CD14-positive monocyte (primary cell): ENCODE measurements at regions not wholly inside any gene's neighbourhood (a gene's known extent, or its start where the extent isn't known, plus 50 kb on each side); places are given as distances from the start of the nearest gene placed in this dataset.

ENCODE experiments used
- DNase-seq, 3 donors: peaks; one replicate each; pipeline ENCODE4 v3.0.0-alpha.2; 2011 to 2022
- H2AFZ ChIP-seq: 2 replicates; pipeline ENCODE4 v1.6.0; 2012; ENCODE audit warnings: mild to moderate bottlenecking, low read depth, low read length, inconsistent platforms; ENCODE audit not compliant: insufficient read depth, poor library complexity, severe bottlenecking
- H3K27ac ChIP-seq, 2 donors: 1 replicate in 1 of 2; 2 replicates in 1 of 2; pipeline ENCODE4 v1.5.1; 2012 to 2013; ENCODE audit warnings: low read length in 2 of 2, control low read depth in 1 of 2, inconsistent platforms in 1 of 2, low read depth in 1 of 2, mild to moderate bottlenecking in 1 of 2
- H3K27me3 ChIP-seq, 2 donors: one replicate each; pipeline versions ENCODE4 v1.6.0 to v1.6.1; 2011 to 2013; ENCODE audit warnings: low read length in 2 of 2; ENCODE audit not compliant: control insufficient read depth in 2 of 2, insufficient read depth in 2 of 2
- H3K36me3 ChIP-seq, 2 donors: replicated peaks in 1 of 2; 1 replicate in 1 of 2; 2 replicates in 1 of 2; pipeline versions ENCODE4 v1.5.1 to v1.6.1; 2012 to 2013; ENCODE audit warnings: low read length in 2 of 2, control low read depth in 1 of 2, inconsistent platforms in 1 of 2, mild to moderate bottlenecking in 1 of 2; ENCODE audit not compliant: insufficient read depth in 2 of 2, control insufficient read depth in 1 of 2
- H3K4me1 ChIP-seq, 2 donors: 1 replicate in 1 of 2; 2 replicates in 1 of 2; pipeline versions ENCODE4 v1.5.1 to v1.6.1; 2012 to 2013; ENCODE audit warnings: low read length in 2 of 2, control low read depth in 1 of 2, inconsistent platforms in 1 of 2, mild to moderate bottlenecking in 1 of 2, moderate library complexity in 1 of 2; ENCODE audit not compliant: insufficient read depth in 2 of 2, control insufficient read depth in 1 of 2
- H3K4me2 ChIP-seq: replicated peaks from 2 replicates; pipeline ENCODE3; 2012; ENCODE audit warnings: low read length, moderate library complexity, mild to moderate bottlenecking; ENCODE audit not compliant: poor library complexity, severe bottlenecking; ENCODE audit errors: extremely low read depth
- H3K4me3 ChIP-seq, 3 experiments: fragments of 200-600 bp in 1 of 3; sonication (generic) in 1 of 3; replicated peaks in 1 of 3; 1 replicate in 2 of 3; 2 replicates in 1 of 3; pipeline ENCODE4 v1.5.1; 2011 to 2013; ENCODE audit warnings: low read length in 3 of 3, mild to moderate bottlenecking in 3 of 3, control low read depth in 2 of 3, low read depth in 2 of 3, inconsistent platforms in 1 of 3, moderate library complexity in 1 of 3
- H3K79me2 ChIP-seq: 2 replicates; pipeline ENCODE4 v1.6.0; 2012; ENCODE audit warnings: mild to moderate bottlenecking, control low read depth, inconsistent platforms, low read length, moderate library complexity; ENCODE audit not compliant: insufficient read depth
- H3K9ac ChIP-seq: 2 replicates; pipeline ENCODE4 v1.6.0; 2017; ENCODE audit warnings: low read length, mild to moderate bottlenecking; ENCODE audit not compliant: insufficient read depth, poor library complexity, severe bottlenecking
- H3K9me3 ChIP-seq, 2 donors: replicated peaks in 1 of 2; 1 replicate in 1 of 2; 2 replicates in 1 of 2; pipeline versions ENCODE4 v1.5.1 to v1.6.1; 2012 to 2013; ENCODE audit warnings: low read length in 2 of 2, control low read depth in 1 of 2; ENCODE audit not compliant: control insufficient read depth in 1 of 2, insufficient read depth in 1 of 2
- H4K20me1 ChIP-seq: 2 replicates; pipeline ENCODE4 v1.6.0; 2012; ENCODE audit warnings: mild to moderate bottlenecking, low read length, control low read depth, moderate library complexity; ENCODE audit not compliant: insufficient read depth
- H3K27ac Mint-ChIP-seq, 7 donors: one replicate each; pipeline ENCODE4 v1.8.0; 2020; ENCODE audit warnings: mild to moderate bottlenecking in 7 of 7, mixed read lengths in 7 of 7, moderate library complexity in 6 of 7, inconsistent platforms in 2 of 7
- H3K27me3 Mint-ChIP-seq, 3 donors: one replicate each; pipeline ENCODE4 v1.8.0; 2021 to 2022; ENCODE audit warnings: low read depth in 3 of 3, mild to moderate bottlenecking in 3 of 3, mixed read lengths in 3 of 3, moderate library complexity in 3 of 3, inconsistent platforms in 1 of 3
- H3K36me3 Mint-ChIP-seq, 2 donors: one replicate each; pipeline ENCODE4 v1.8.0; 2020; ENCODE audit warnings: mixed read lengths in 2 of 2, inconsistent platforms in 1 of 2, mild to moderate bottlenecking in 1 of 2
- H3K4me1 Mint-ChIP-seq: one replicate; pipeline ENCODE4 v1.8.0; 2020; ENCODE audit warnings: mild to moderate bottlenecking, mixed read lengths
- H3K4me3 Mint-ChIP-seq, 2 donors: one replicate each; pipeline ENCODE4 v1.8.0; 2020; ENCODE audit warnings: mild to moderate bottlenecking in 2 of 2, mixed read lengths in 2 of 2, moderate library complexity in 1 of 2
- H3K9me3 Mint-ChIP-seq, 7 donors: one replicate each; pipeline ENCODE4 v1.8.0; 2020 to 2022; ENCODE audit warnings: mixed read lengths in 7 of 7, mild to moderate bottlenecking in 6 of 7, moderate library complexity in 6 of 7, inconsistent platforms in 2 of 7
- CTCF ChIP-seq: fragments of 200-600 bp; IDR thresholded peaks from one replicate; pipeline ENCODE4 v1.8.0; 2022; ENCODE audit warnings: antibody characterized with exemption, mild to moderate bottlenecking
- WGBS: methylation state at CpG from one replicate; pipeline ENCODE4 v1.1.5; 2013; ENCODE audit warnings: missing lambda C conversion rate; ENCODE audit not compliant: insufficient coverage; 5-methylcytosine and 5-hydroxymethylcytosine counted together
- intact Hi-C, 2 donors: fragments of 100-400 bp; cut with micrococcal nuclease; formaldehyde crosslinking; loops; one replicate each; pipeline versions ENCODE4 v1.15.0 to v1.15.1; 2023

- H3K27me3 ChIP-seq: peaks cover 43 to 50% of the 10 kb centered on the region in 2 donors
- peaks cover 56 to 82% (median 68%) of the 10 kb centered on the region in 3 donors for H3K27me3 Mint-ChIP-seq
- peaks cover 0 to 9% of the 10 kb centered on the region in 2 donors for H3K9me3 ChIP-seq
- H2AFZ ChIP-seq: no peak overlapping the region
- DNase-seq: no peak
- H3K9ac ChIP-seq: no peak overlapping the region
- peak overlapping the region in 2 of 7 donors; percentile 79 to 94 for H3K27ac Mint-ChIP-seq
- peaks cover 3% of the 10 kb centered on the region for H3K4me1 Mint-ChIP-seq
- TF ChIP-seq CTCF: no peak
- intact Hi-C loops: no loop called here
- H3K4me2 ChIP-seq: peak overlapping the region; percentile 19
- peaks cover 2 to 24% of the 10 kb centered on the region in 2 donors for H3K36me3 Mint-ChIP-seq
- H3K9me3 Mint-ChIP-seq: peaks cover 0 to 15% (median 0%) of the 10 kb centered on the region in 7 donors
- no peaks in the 10 kb centered on the region for H3K36me3 ChIP-seq
- no peak overlapping the region for H3K27ac ChIP-seq
- H4K20me1 ChIP-seq: no peaks in the 10 kb centered on the region
- H3K79me2 ChIP-seq: no peaks in the 10 kb centered on the region
- H3K4me3 ChIP-seq: peak overlapping the region in 1 of 3 experiments; percentile 54
- under 1% methylated on average over 34 of the region's 69 CpGs for WGBS
- H3K4me3 Mint-ChIP-seq: peak overlapping the region; percentile 28 to 88
- H3K4me1 ChIP-seq: no peaks in the 10 kb centered on the region
Measured at GRCh38 chr10:21172930-21173801, 276.1 kb upstream of the NEBL start.

- peaks cover 56 to 77% (median 65%) of the 10 kb centered on the region in 3 donors for H3K27me3 Mint-ChIP-seq
- H3K9me3 ChIP-seq: peaks cover 0 to 9% of the 10 kb centered on the region in 2 donors
- H3K4me1 Mint-ChIP-seq: peaks cover 3% of the 10 kb centered on the region
- no peak overlapping the region for H2AFZ ChIP-seq
- H3K4me2 ChIP-seq: no peak overlapping the region
- no peak overlapping the region for H3K27ac ChIP-seq
- peaks cover 2 to 24% of the 10 kb centered on the region in 2 donors for H3K36me3 Mint-ChIP-seq
- peak overlapping the region in 1 of 2 donors; percentile 57 for H3K4me3 Mint-ChIP-seq
- 41% methylated on average over 9 of the region's 10 CpGs for WGBS
- H4K20me1 ChIP-seq: no peaks in the 10 kb centered on the region
- no peaks in the 10 kb centered on the region for H3K36me3 ChIP-seq
- peaks cover 0 to 14% (median 0%) of the 10 kb centered on the region in 7 donors for H3K9me3 Mint-ChIP-seq
- peak overlapping the region in 1 of 3 experiments; percentile 54 for H3K4me3 ChIP-seq
- H3K79me2 ChIP-seq: no peaks in the 10 kb centered on the region
- peak overlapping the region in 1 of 7 donors; percentile 48 for H3K27ac Mint-ChIP-seq
- H3K4me1 ChIP-seq: no peaks in the 10 kb centered on the region
- TF ChIP-seq CTCF: no peak
- DNase-seq: no peak
- intact Hi-C loops: no loop called here
- H3K9ac ChIP-seq: no peak overlapping the region
- peaks cover 43 to 53% of the 10 kb centered on the region in 2 donors for H3K27me3 ChIP-seq
Measured at GRCh38 chr10:21172542-21172929, 275.4 kb upstream of the NEBL start.
